ENCODE measurements at regions not wholly inside any gene's neighbourhood (a gene's known extent, or its start where the extent isn't known, plus 50 kb on each side); places are given as distances from the start of the nearest gene placed in this dataset.

DNA sequence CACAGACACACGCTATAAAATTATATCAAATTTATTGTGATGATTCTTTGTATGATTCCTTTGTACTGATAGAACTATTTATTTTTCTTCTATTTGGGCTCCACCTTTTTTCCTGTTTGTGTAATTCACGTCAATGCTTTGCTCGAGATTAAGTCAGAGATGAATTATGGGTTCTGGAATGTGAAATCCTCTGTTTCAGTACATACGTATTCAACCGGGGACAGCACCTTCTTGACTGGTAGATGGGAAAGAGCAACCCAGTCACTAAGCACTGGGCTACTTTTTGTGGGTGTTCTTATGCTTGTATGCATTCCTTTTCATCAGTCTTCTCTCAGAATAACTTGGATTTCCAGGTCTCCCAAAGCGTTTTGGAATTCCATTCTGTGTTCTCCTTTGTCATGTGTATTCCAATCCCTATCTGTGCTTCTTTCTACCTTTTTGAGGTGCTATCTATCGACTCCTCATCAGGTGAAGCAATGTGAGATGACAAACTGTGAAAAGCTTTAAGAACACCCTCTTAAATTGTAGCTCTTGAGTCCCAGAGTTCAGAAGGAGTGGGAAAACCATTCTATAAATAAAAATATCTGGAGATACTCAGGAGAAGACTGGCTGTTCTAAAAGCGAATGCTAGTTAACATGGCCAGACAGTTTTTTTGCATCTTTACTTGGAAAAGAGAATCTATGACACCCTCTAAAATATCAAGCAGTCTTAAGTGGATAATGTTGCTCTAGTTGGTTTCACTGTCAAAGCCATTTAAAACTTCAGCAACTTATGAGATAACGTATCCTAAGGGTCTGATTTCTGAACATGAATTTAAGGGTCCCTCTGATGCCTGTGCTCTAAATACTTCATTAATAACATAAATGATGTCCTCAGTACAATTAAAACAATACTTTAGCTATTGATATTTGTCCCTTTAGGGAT, 197.7 kb upstream of the PREP start:
- no peak for DNase-seq

DNA sequence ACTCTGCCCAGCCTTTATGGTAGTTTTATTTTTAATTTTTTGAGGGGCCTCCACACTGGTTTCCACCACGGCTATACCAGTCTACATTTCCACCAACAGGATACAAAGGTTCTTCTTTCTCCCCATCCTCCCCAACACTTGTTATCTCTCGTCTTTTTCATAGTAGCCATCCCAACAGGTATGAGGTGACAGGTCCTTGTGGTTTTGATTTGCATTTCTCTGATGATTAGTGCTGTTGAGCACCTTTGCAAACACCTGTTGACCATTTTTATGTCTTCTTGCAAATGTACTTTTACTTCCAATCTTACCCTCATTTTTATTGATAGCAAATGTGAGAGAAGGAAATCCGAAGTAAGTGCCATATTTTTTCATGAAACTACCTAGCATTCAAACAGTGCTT, 195.4 kb upstream of the PREP start:
- DNase-seq, result no peak

DNA sequence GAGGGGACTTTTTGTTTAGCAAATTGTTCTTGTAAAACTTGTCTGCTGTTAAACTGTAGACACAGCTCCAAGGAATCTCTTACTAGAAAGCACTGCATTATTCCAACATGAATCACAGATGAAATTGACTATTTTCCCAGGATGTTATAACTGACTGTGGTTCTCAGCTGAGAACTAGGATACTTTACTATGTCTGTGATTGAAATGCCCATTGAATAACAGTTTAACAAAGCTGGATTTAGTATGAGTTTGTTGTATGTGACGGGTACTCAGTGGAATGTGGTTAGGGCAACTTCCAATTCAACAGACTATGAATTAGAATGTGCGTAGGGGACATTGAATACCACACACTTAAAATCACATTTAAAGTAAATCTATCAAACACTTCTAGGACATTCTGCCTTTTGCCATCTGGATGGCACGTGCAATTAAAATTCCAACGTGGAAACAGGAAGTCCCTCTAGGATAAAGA, 193.4 kb upstream of the PREP start:
- DNase-seq, result peak; percentile 97

DNA sequence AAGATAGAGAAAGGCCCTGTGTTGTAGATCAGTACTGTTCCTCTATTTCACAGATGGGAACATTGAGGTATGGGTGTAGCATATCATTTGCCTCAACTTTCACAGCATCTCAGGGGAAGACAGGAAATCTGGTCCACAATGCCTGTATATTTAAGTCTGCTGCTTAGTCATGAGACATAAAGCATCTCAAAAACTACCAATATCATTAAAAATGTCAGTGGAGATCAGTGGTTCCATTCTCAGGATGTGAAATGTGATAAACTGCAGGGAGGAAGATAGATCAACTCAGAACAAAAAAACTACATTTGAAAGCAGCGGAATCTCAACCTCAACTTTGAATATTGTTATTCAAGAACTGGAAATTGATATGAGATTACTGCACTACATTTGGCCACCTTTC, 192.9 kb upstream of the PREP start:
- no peak for DNase-seq

DNA sequence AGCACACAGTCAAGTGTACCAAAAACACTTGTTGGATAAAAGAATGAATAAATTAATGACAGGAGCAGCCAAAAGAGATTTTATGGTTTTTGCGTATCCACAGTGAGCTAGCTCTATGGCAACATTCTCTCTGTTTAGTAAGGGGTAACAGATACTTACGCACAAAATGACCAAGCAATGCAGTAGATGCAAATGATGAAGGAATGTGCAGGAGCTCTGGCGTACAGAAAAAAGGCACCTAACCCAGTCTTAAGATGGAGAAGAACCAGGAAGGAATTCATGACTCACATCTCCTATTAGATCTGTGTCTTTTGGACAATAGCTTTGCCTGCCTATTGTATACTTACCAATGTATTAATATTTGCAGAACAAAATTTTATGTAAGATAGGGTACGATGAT, 191.9 kb upstream of the PREP start:
- no peak for DNase-seq

- no peak for DNase-seq
These were observed 191.2 kb upstream of the PREP start for GRCh38 chr6:105593805-105594671.

GRCh38 chr6:105593056-105593690, 190.3 kb upstream of the PREP start:
- peak; percentile 16 for DNase-seq

GRCh38 chr6:105592329-105592728, 189.4 kb upstream of the PREP start:
- DNase-seq, result peak; percentile 80

GRCh38 chr6:105591053-105591452, 188.2 kb upstream of the PREP start:
- DNase-seq, result peak; percentile 20

GRCh38 chr6:105588123-105588710, 185.3 kb upstream of the PREP start:
- no peak for DNase-seq

GRCh38 chr6:105587349-105588122, 184.7 kb upstream of the PREP start:
- no peak for DNase-seq

DNA sequence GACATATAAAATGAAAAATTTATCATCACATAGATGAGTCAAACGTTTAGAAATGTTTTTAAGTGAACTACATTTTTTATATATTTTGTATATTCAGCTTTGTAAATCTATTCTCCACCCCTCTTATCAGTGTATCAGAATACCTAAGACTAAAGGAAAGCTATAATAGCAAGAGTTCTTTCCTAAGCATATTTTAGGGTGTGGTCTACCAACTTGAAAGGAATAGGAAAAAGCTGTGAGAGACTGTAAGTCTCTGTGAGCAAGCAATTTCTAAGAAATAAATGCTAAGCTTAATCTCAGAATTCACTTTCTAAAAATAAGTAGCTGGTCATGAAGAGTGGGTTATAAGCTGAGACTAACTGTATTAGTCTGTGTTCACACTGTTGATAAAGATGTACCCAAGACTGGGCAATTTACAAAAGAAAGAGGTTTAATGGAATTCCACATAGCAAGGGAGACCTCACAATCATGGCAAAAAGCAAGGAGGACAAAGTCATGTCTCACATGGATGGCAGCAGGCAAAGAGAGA, 175.4 kb upstream of the PREP start:
- no peak for DNase-seq

GRCh38 chr6:105573556-105573955, 170.7 kb upstream of the PREP start:
- DNase-seq, result no peak

- DNase-seq, result no peak
These were observed 170.3 kb upstream of the PREP start for GRCh38 chr6:105573138-105573537.

- no peak for DNase-seq
These were observed 167.5 kb upstream of the PREP start for GRCh38 chr6:105570416-105570815.

DNA sequence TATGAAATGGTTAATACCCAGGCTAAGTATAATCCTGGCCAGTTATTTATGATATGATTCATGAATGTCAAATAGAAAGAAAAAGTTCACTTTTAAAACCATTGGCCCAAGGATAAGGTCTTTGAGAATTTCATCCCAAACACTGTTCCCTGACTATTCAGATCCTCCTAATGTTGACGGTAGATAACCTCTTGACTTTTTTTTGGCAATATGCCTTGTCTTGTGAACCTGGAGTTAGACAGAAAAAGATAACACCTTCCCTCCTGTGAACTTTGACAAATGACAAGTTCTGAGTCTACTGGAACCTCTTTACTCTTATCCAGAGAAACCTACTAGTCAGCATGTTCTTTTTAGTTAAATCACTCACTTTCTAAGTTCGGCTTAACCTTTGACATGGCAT, 166.8 kb upstream of the PREP start:
- no peak for DNase-seq

DNA sequence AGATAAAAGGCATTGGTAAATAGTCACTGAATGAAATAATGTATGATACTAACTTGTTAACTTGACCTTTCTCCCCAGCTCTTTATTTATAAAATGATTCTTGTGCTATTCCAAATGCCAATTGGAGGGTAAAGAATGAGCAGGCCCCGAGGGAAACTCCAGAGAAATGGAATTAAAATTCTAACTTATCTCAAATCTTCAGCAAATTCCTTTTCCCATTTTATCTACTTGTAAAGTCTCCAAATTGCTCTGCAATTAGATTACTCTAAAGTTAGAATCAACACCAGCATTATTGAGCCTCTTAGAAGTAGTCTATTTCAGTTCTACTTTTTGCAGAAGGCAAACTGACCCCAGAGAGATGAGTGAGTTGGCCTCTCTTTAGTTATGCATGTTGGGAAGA, 165.9 kb upstream of the PREP start:
- DNase-seq, result no peak

- no peak for DNase-seq
These were observed 165.3 kb upstream of the PREP start for GRCh38 chr6:105568142-105568541.

- no peak for DNase-seq
These were observed 164.3 kb upstream of the PREP start for GRCh38 chr6:105567140-105567539.

DNA sequence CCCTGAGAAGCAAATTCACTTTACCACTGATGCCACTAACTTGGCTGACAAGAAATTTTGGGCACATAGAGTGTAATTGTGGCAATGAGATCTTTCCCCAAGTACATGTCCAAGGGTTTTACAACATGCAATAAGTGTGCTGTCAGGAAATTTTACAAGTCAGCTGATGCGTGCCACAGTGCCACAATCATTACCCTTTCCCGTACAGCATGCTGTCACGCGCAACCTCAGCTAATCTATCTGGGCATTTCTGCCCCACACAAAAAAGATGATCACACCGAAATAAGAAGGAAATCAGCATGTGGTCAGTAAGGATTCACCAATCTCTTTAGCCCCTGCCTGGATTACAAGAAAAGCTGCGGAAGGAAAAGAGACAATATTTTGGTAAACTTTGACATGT, 163.6 kb upstream of the PREP start:
- no peak for DNase-seq

DNA sequence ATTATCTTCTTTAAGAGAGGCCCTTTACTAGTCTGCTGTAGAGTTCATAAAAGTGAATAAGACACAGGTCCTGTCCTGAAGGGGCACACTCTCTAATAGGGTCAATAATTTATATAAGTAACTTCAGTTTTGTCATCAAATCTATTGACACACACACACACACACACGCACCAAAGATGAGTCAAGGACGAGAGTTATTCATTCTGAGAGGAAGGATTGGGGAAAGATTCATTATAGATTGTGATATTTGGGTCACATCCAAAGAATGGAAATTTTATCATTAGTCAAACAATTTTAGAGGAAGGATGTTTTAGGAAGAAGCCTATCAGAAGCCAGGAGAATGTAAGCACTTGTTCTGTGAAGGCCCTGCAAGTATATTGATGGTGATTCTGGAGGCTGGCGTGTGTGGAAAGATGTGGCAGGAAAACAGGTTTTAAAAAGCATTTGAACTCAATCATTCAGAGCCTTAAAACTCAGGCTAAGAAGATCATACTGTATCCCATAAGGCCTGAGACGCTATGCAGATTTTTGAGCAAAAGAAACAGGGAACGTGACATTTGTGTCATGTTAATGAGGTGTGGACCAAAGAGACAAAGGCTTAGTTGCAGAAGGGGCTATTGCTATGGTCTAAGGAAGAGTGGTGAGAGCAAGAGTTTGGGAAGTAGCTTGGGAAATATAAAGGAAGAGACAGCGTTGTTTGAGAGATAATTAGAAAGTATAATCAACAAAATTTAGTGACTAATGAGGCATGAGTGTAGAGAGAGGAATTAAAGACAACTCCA, 161.4 kb upstream of the PREP start:
- no peak for DNase-seq
